Keratinocyte (primary cell): ENCODE measurements at regions not wholly inside any gene's neighbourhood (a gene's known extent, or its start where the extent isn't known, plus 50 kb on each side); places are given as distances from the start of the nearest gene placed in this dataset.

Experiments used
- DNase-seq: peaks from one replicate; pipeline ENCODE4 v3.0.0-alpha.2; 2011; ENCODE audit warnings: low read depth, missing footprints, low spot score
- FAIRE-seq: peaks from 2 replicates; lab custom pipeline; 2011; peaks lifted over from hg19 to GRCh38; lab: Jason Lieb, UNC
- H2AFZ ChIP-seq: 2 replicates; pipeline ENCODE4 v1.6.0; 2012; ENCODE audit warnings: low read length, control low read depth, inconsistent platforms; ENCODE audit not compliant: control insufficient read depth
- H3K27ac ChIP-seq: 2 replicates; pipeline ENCODE4 v1.5.1; 2011; ENCODE audit warnings: low read length; ENCODE audit not compliant: control insufficient read depth, insufficient read depth
- H3K27me3 ChIP-seq: 3 replicates; pipeline ENCODE4 v1.6.0; 2011; ENCODE audit warnings: low read length; ENCODE audit not compliant: control insufficient read depth, insufficient read depth; ENCODE audit errors: extremely low read depth
- H3K36me3 ChIP-seq, 2 experiments: 2 replicates in 1 of 2; 3 replicates in 1 of 2; pipeline ENCODE4 v1.5.1; 2011; ENCODE audit warnings: low read length in 2 of 2, mild to moderate bottlenecking in 1 of 2; ENCODE audit not compliant: control insufficient read depth in 2 of 2, insufficient read depth in 2 of 2; ENCODE audit errors: extremely low read depth in 1 of 2
- H3K4me1 ChIP-seq: 3 replicates; pipeline ENCODE4 v1.5.1; 2011; ENCODE audit warnings: low read length; ENCODE audit not compliant: control insufficient read depth, insufficient read depth; ENCODE audit errors: extremely low read depth
- H3K4me2 ChIP-seq: 3 replicates; pipeline ENCODE4 v1.6.0; 2011; ENCODE audit warnings: low read depth, low read length; ENCODE audit not compliant: control insufficient read depth, insufficient read depth; ENCODE audit errors: extremely low read depth
- H3K4me3 ChIP-seq, 3 experiments: fragments of 200-600 bp in 1 of 3; sonication (generic) in 1 of 3; 2 replicates in 2 of 3; 3 replicates in 1 of 3; pipeline ENCODE4 v1.5.1; 2011 to 2016; ENCODE audit warnings: low read length in 3 of 3, mild to moderate bottlenecking in 3 of 3, control low read depth in 2 of 3, inconsistent platforms in 1 of 3, low read depth in 1 of 3, mixed read lengths in 1 of 3, mixed run types in 1 of 3, moderate library complexity in 1 of 3; ENCODE audit not compliant: control insufficient read depth in 2 of 3, insufficient read depth in 2 of 3; ENCODE audit errors: extremely low read depth in 1 of 3
- H3K79me2 ChIP-seq: 2 replicates; pipeline ENCODE4 v1.6.0; 2012; ENCODE audit warnings: low read length; ENCODE audit not compliant: control insufficient read depth, insufficient read depth
- H3K9ac ChIP-seq: 3 replicates; pipeline ENCODE4 v1.6.0; 2011; ENCODE audit warnings: low read length; ENCODE audit not compliant: control insufficient read depth, insufficient read depth; ENCODE audit errors: extremely low read depth
- H3K9me1 ChIP-seq: 3 replicates; pipeline ENCODE4 v1.6.0; 2011; ENCODE audit warnings: low read length; ENCODE audit not compliant: control insufficient read depth, insufficient read depth; ENCODE audit errors: extremely low read depth
- H3K9me3 ChIP-seq: 2 replicates; pipeline ENCODE4 v1.5.1; 2012; ENCODE audit warnings: low read depth, low read length; ENCODE audit not compliant: control insufficient read depth
- H4K20me1 ChIP-seq: 3 replicates; pipeline ENCODE4 v1.6.0; 2011; ENCODE audit warnings: low read length; ENCODE audit not compliant: control insufficient read depth, insufficient read depth; ENCODE audit errors: extremely low read depth
- CTCF ChIP-seq, 3 experiments: IDR thresholded peaks in 1 of 3; conservative IDR thresholded peaks in 1 of 3; optimal IDR thresholded peaks in 1 of 3; 2 replicates in 2 of 3; 3 replicates in 1 of 3; pipeline versions ENCODE3 to v1.5.1; 2011; ENCODE audit warnings: low read length in 3 of 3, mild to moderate bottlenecking in 3 of 3, moderate library complexity in 2 of 3, control low read depth in 1 of 3, inconsistent platforms in 1 of 3; ENCODE audit not compliant: insufficient read depth in 2 of 3; ENCODE audit errors: extremely low read depth in 1 of 3
- EZH2 ChIP-seq: IDR thresholded peaks from one replicate; pipeline ENCODE4 v1.6.1; 2012; ENCODE audit warnings: inconsistent platforms, mild to moderate bottlenecking, low read length, moderate library complexity
- dilution Hi-C: fragments of 300-500 bp; cut with MboI; formaldehyde crosslinking; loops from one replicate; pipeline ENCODE4 v1.7.0; 2020; ENCODE audit warnings: low sequenced_read_pairs; ENCODE audit not compliant: extremely low pct_ligation_motif_present

GRCh38 chr5:2259494-2260107 is 376.9 kb upstream of the IRX4 start:
- Histone ChIP-seq H3K9me3 (peaks cover 4% of the 10 kb centered on the region), H3K36me3 (no peaks in the 10 kb centered on the region), H4K20me1 (no peaks in the 10 kb centered on the region), H3K9me1 (no peaks in the 10 kb centered on the region), H2AFZ (no peak overlapping the region), H3K79me2 (no peaks in the 10 kb centered on the region), H3K9ac (no peak overlapping the region), H3K27ac (no peak overlapping the region), H3K4me3 (no peak overlapping the region), H3K27me3 (no peaks in the 10 kb centered on the region), H3K4me1 (no peaks in the 10 kb centered on the region), H3K4me2 (no peak overlapping the region)
- FAIRE-seq (no peak), DNase-seq (no peak)
- no peak for TF ChIP-seq EZH2
- TF ChIP-seq CTCF (optimal IDR thresholded peaks at IDR 0.05 in 1 of 3, IDR thresholded peaks at IDR 0.05 in 1 of 3, conservative IDR thresholded peaks at IDR 0.05 in 1 of 3; ENCODE audit: extremely low read depth in 1 of 3, insufficient read depth in 2 of 3, low read length in 3 of 3): no peak
- dilution Hi-C loops: no loop called here

GRCh38 chr5:2258861-2259260 is 376.1 kb upstream of the IRX4 start:
- DNase-seq: no peak
- no peaks in the 10 kb centered on the region for H3K36me3 ChIP-seq
- no peaks in the 10 kb centered on the region for H3K9me1 ChIP-seq
- H3K4me1 ChIP-seq: no peaks in the 10 kb centered on the region
- dilution Hi-C loops: no loop called here
- no peak overlapping the region for H3K27ac ChIP-seq
- TF ChIP-seq EZH2: no peak
- no peak for TF ChIP-seq CTCF (optimal IDR thresholded peaks at IDR 0.05 in 1 of 3, IDR thresholded peaks at IDR 0.05 in 1 of 3, conservative IDR thresholded peaks at IDR 0.05 in 1 of 3; ENCODE audit: extremely low read depth in 1 of 3, insufficient read depth in 2 of 3, low read length in 3 of 3)
- H3K4me3 ChIP-seq: no peak overlapping the region
- FAIRE-seq: no peak
- no peaks in the 10 kb centered on the region for H4K20me1 ChIP-seq
- H3K9ac ChIP-seq: no peak overlapping the region
- H3K27me3 ChIP-seq: no peaks in the 10 kb centered on the region
- H3K9me3 ChIP-seq: peaks cover 4% of the 10 kb centered on the region
- H3K4me2 ChIP-seq: no peak overlapping the region
- H3K79me2 ChIP-seq: no peaks in the 10 kb centered on the region
- H2AFZ ChIP-seq: no peak overlapping the region
